ENCODE measurements at regions not wholly inside any gene's neighbourhood (a gene's known extent, or its start where the extent isn't known, plus 50 kb on each side); places are given as distances from the start of the nearest gene placed in this dataset.

DNA sequence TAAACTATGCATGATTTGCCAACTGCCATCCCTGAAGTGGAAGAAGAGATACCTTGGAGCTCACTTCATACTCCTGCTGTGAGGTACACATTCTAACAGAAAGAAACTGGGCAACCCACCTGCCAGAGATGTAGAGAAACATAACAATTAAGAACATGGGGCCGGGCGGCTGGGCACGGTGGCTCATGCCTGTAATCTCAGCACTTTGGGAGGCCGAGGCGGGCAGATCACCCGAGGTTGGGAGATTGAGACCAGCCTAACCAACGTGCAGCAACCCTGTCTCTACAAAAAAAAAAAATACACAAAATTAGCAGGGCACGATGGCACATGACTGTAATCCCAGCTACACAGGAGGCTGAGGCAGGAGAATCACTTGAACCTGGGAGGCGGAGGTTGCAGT is 402.6 kb upstream of the ANKRD30A start:
- TF ChIP-seq, protein P1, sequence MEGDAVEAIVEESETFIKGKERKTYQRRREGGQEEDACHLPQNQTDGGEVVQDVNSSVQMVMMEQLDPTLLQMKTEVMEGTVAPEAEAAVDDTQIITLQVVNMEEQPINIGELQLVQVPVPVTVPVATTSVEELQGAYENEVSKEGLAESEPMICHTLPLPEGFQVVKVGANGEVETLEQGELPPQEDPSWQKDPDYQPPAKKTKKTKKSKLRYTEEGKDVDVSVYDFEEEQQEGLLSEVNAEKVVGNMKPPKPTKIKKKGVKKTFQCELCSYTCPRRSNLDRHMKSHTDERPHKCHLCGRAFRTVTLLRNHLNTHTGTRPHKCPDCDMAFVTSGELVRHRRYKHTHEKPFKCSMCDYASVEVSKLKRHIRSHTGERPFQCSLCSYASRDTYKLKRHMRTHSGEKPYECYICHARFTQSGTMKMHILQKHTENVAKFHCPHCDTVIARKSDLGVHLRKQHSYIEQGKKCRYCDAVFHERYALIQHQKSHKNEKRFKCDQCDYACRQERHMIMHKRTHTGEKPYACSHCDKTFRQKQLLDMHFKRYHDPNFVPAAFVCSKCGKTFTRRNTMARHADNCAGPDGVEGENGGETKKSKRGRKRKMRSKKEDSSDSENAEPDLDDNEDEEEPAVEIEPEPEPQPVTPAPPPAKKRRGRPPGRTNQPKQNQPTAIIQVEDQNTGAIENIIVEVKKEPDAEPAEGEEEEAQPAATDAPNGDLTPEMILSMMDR (IDR thresholded peaks at IDR 0.05) = no peak
- TF ChIP-seq POLR2A (IDR thresholded peaks at IDR 0.05) = no peak
